ENCODE measurements at regions not wholly inside any gene's neighbourhood (a gene's known extent, or its start where the extent isn't known, plus 50 kb on each side); places are given as distances from the start of the nearest gene placed in this dataset.

DNA sequence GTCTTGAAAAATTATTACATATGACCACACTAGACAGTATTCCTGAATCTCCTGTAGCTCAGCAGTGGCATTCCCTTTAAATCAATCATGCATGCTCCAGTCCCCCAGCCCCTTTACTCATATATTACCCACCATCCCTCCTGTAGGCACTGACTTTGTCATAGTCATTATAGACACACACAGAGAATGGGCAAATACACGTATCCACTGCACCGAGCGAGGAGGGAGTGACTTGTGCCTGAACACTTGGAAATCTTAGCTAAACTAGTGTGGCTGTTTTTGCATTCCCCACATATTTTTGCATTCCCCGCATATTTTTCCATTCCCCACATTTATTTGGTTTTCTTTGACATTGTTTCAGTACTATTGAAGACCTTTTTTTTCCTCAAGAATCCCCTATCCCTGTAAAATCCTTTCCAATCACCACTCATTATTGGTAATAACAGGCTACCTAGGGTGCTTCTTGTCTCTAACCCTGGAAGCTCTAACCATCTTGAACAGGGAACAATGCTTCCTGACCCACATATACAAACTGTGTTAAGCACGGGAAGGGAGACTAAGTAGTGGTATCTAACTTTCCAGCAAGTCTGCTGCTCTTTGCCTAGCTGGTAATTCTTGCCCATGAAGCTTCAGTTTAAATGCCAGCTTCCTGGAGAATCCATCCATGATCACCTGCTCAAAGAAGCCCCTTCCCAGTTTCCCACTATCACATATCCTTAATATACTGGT is 534.4 kb upstream of the CAMK1G start:
- no peak for DNase-seq (ENCODE audit: low read depth in 1 of 2, low spot score in 1 of 2)

DNA sequence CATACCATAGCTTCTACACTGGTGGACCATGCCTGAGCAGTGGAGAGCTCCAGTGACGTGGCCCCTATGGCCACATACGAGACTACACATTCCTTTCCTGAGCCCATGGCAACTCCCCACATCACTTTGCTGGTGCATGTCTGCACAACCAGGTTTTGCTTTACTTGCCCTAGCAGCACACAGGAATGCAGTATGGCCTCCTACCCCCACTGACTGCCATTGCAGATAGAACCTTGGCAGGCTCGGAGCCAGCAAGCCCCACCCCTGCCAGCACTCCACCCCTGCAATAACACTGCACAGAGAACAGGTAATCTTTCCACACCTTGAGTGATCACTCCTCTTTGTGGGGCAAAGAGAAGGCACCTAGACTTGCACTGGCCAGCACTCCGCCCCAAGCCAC is 531.9 kb upstream of the CAMK1G start:
- no peak for DNase-seq (ENCODE audit: low read depth in 1 of 2, low spot score in 1 of 2)

DNA sequence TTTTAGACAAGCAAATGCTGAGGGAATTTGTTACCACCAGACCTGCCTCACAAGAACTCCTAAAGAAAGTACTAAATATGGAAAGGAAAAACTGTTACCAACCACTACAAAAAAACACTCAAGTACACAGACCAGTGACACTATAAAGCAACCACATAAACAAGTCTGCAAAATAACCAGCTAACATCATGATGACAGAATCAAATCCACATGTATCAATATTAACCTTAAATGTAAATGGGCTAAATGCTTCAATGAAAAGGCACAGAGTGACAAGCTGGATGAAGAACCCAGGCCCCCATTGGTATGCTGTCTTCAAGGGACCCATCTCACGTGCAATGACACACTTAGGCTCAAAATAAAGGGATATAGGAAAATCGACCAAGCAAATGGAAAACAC is 529.9 kb upstream of the CAMK1G start:
- no peak for DNase-seq (ENCODE audit: low read depth in 1 of 2, low spot score in 1 of 2)

DNA sequence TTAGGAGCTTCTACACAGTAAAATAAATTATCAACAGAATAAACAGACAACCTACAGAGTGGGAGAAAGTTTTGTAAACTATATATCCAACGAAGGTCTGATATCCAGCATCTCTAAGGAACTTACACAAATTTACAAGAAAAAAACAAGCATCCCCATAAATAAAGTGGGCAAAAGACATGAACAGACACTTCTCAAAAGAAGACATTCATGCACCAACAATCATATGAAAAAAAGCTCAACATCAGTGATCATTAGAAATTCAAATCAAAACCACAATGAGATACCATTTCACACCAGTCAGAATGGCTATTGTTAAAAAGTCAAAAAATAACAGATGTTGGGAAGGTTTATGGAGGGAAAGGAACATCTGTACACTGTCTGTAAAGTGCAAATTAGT is 526.4 kb upstream of the CAMK1G start:
- no peak for DNase-seq (ENCODE audit: low read depth in 1 of 2, low spot score in 1 of 2)

DNA sequence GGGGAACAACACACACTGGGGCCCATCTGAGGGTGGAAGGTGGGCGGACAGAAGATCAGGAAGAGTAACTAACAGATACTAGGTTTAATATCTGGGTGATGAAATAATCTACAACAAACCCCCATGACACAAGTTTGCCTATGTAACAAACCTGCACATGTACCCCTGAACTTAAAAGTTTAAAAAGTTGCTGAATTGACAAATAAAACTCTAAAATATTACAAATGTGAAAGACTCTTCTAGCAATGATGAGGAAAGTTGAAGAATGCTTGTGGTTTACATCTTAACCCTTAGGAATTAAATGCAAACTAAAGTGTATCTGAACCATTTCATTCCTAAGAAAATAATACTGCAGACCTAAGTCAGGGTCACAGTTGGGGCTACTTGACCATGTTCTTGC is 525.6 kb upstream of the CAMK1G start:
- DNase-seq (ENCODE audit: low read depth in 1 of 2, low spot score in 1 of 2): no peak

DNA sequence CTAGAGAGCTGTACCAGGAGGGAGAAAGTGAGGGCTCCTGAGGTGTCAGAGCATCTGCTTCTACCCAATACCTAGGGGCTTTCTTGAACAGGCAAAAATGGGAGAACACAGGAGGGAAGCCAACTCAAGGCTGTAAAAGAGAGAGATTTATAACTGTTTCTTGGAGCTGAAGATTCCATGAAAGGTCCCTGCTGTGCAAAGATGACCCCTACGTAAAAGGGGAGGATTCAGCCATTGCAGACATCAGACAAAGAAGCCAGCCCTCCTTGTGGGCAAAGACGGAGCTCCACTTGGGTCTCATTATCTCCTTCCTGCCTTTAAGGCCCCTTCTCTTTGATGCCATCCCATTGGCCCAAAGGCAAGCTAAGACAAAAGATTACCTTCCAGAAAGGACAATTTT is 524.1 kb upstream of the CAMK1G start:
- no peak for DNase-seq (ENCODE audit: low read depth in 1 of 2, low spot score in 1 of 2)

DNA sequence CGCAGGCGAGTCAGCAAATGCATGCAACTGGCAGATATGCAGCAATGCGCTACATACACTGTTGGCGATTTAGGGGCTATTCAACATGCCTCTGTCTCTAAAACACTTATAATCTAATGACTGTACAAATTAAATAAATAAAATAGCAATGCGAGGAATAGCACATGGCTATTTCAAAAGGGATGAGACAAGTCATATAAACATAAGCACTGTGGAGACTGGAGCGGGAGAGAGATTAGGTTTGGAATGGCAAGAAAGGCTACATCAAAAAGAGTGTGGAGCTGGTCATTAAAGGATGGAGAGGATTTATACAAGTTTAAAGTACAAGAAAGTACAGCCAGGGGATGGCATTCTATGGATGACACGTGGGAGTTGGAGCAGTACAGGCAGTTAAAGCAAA is 523.5 kb upstream of the CAMK1G start:
- DNase-seq (ENCODE audit: low read depth in 1 of 2, low spot score in 1 of 2): no peak

DNA sequence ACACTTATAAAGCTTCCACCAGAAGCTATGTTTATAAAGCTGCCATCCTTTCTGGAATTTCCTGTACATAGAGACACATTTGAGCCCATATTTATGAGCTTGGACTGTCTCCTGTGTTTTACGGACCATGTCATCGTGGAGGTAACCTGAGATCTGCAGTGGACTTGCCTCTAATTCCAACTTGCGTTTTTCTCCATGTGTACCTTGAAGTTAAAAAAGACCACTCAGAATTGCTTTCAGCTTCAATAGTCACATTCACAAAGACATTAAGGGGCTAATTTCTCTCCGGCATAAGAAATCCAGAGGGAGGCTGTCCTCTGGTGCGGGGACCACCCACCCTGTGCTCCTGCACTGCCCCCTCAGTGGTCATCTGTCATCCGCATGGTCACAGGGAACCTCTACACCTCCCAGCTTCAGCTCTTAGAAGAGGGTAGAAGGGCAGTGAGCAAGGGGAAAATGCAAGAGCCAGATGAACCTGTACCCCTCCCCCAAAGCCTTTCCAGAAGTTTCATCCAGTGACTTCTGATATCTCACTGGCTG is 521.4 kb upstream of the CAMK1G start:
- no peak for DNase-seq (ENCODE audit: low read depth in 1 of 2, low spot score in 1 of 2)

DNA sequence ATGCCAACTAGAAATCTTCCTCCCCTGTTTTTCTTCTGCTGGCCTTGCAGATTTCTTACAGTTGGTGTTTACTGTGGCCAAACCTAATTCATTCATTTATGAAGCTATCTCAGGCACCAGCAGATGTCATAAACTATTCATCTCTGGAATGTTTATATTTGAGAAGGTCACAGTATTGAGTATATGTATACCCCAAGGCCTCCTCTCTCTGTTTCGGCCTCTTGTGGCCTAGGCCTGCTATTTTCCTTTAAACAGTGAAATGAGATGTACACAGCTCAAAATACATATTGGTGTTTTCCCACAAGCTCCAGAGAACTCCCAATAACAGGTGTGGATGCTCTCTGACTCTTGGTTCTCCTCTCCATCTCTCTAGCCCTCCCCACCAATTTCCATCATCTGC is 520.7 kb upstream of the CAMK1G start:
- DNase-seq (ENCODE audit: low read depth in 1 of 2, low spot score in 1 of 2): no peak

DNA sequence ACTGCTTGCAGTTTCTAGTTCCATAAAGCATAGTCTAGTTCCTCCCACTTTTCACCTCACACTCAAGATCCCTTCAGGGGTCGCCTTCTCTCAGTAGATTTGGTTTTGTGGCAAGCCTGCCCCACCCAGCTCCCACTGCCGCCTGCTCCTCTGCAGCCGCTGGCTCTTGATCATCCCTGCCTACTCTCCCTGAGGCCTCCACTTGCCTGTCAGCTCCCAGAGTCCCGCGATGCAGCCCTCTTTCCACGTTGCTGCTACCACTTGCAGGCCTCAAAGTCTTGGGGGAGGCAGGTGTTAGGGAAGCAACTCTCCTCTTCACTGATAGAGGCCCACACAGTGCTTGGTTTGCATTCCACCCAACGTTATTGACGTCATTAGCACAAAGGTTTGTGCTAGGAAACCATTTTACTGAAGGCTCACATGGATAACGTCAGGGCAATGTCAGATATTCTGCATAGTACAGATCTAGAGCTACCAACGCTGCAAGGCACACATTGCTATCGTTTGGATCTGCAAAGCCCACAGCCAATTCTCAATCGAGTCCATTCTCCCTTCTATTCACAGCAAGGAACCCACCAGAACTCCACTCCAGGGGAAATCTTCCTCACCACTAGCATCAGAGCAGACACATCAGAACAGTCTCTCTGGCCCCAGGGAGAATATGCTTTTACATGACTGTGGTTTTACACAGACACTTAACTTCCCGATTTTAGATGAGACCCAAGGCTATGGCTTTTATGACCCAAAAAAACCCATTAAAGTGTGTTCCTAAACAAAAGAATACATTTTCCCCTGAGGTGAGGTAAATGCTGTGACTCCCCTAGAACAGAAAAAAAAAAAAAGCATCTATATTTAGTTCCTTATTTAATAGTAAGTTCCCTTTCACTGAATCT is 519.5 kb upstream of the CAMK1G start:
- DNase-seq (ENCODE audit: low read depth in 1 of 2, low spot score in 1 of 2): no peak

DNA sequence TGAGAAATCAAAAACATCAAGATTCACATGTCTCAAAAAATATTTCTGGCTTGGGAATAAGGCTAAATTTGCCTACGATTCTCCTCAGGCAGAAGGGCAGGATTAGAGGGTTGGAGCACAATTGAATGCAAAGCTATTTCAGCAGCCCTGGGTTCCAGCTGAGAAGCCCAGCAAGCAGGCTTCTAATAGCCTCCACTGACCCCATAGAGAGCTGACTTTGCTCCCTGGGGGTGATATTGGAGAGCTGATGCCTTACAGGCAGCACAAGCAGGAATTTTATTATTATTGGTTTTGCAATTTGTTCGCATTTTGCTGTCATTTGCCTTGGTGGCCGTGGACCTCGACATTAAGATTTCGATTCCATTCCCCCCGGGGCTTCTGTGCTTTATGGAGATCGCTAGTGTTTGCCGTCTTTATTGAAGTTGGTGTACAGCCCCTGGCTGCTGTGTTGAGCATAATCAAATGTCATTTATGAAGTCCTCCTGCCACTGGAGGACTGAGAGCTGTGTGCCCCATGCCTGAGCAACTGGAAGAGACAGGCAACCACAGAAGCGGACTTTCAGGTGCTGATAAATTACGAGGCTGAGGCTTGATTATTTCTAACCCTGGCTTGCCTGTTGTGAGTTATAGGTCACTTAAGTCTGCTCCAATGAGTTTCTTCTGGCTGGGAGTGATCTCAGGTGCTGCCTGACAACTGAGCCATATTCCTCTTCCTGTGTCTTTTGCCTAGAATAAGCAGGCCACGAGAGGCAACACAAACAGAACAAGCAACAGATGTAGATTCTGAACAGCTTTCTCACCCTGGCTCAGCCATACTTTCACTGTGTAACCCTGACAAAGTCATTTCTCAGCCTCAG is 518.4 kb upstream of the CAMK1G start:
- DNase-seq (ENCODE audit: low read depth in 1 of 2, low spot score in 1 of 2): no peak

DNA sequence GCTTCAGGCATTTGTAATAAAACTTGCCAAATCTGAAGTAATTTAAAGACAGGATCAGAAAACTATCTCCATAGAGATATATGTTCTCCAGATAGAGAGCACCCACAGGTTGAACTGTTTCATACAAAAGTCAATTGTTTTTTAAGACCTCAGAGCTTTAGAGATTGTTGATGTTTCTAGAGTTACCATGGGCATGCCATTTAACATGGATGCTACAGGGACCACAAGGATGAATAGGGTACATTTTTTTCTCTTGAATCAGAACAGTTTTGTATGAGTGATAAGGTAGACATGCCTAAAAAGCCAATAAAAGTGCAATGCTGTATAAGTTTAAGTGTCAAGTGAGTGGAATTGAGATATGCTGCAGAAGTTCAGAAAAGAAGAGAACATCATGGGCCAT is 511.0 kb upstream of the CAMK1G start:
- DNase-seq (ENCODE audit: low read depth in 1 of 2, low spot score in 1 of 2): no peak

DNA sequence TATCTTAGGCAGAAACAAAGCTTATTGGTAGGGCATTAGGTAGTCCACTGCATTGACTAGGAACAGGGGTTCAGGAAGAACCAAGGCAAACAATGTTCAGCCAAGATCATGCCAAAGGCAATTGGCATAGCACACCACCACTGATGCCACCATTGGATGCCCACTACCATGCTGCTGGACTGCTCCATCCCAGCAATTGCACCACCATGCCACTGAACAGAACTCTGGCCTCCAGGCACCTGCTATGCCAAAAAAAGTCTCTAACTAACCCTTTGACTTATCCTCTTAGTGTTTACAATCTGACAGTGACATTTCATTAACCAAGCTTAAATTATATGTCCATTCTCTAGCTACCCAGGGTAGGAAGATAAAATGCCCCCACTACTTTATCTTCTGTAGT is 509.6 kb upstream of the CAMK1G start:
- no peak for DNase-seq (ENCODE audit: low read depth in 1 of 2, low spot score in 1 of 2)

DNA sequence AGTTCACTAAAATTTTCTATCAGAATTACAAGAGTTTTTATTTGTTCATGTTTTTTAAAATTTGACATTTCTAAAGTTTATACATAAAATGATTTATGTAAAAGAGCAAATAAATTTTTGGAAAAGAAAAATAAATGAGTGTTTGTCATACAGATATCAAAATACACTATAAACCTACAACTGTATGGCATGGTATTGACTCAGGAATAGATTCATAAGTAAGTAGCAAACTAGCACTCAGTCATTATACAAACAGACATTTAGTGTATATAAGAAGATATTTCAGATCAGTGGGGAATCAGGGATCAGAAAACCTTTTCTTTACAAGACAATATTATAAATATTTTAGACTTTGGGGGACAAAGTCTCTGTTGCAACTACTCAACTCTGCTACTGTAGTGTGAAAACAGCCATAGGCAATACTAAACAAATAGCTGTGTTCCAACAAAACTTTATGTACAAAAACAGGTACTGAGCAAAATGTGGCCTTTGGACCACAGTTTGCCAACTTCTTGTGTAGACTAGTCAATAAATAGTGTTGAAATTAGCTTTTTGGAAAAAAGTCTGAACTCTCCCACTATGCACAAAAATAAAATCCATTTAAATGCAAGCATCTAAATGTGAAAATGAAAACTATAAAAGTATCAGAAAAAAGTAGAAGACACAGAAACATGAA is 508.8 kb upstream of the CAMK1G start:
- no peak for DNase-seq (ENCODE audit: low read depth in 1 of 2, low spot score in 1 of 2)

DNA sequence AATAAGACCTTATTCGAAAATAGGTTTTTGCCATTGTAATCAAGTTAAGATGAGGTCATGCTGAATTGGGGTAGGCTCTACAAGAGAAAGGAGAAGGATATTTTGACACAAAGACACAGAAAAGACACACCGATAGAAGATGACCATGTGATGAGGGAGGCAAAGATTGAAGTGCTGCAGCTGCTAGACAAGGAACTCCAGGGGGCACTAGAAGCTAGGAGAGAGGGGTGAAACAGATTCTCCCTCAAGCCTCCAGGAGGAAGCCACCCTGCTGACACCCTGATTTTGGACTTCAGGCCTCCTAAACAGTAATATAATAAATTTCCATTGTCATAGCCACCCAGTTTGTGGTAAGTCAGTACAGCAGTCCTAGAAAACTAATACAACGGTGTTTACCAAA is 506.8 kb upstream of the CAMK1G start:
- DNase-seq (ENCODE audit: low read depth in 1 of 2, low spot score in 1 of 2): no peak

DNA sequence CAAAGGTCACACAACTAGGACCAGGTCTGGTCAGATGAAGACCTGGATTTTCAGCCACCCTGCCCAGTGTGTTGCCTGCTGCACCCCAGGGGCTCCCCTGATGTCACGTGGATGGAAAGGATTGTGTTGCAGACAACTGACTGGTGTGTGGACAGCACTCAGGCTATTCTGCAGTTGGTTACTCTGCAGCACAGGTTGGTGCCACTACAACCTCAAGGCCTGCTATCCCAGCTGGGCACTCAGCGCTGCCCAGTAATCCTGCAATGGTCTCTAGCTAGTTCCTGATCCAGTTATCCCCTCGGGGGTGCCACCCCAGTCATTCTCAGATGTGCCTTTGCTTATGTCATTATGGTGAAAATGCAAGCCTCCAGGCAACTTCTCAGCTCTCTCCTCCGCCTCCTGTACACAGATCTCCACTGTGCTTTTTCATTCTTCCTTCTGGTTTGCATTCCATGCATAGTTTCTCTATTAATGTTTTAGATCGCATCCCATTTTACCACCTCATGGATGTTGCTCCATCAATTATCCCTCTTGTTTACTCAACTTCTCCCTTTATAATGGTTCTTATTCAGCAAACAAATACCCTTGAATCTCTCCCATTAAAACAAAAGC is 503.2 kb upstream of the CAMK1G start:
- DNase-seq (ENCODE audit: low read depth in 1 of 2, low spot score in 1 of 2): no peak

DNA sequence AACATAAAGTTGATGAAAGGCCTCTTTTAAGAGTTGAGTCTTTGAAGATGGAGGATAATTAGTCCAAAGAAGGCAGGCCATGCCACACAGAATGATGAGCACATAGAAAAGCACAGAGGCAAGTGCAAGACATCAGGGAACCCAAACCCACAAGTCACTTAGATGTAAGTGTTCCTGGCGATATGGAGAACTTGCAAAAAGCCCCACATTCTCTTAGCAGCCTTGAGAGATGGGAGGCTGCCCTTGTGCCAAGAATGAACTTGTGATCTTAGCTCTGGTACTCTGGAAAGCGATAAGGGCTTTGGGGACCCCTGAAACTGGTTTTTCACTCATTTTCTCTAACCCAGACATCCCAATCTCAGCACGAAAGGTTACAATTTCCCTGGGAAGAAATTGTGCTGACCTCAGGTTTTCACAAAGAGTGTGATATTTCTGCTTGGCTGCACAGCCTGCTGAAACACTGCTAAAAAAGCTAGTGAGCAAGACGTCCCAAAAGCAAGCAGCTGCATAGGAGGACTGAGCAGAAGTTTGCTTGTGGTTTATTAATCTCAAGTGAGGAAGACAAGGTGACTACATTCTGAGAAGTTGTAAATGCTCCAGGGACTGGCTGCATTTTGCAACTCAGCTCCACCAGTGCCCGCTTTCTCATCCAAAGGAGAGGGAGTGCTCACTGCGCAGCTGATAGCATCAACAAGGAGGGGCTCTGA is 496.9 kb upstream of the CAMK1G start:
- no peak for DNase-seq (ENCODE audit: low read depth in 1 of 2, low spot score in 1 of 2)

DNA sequence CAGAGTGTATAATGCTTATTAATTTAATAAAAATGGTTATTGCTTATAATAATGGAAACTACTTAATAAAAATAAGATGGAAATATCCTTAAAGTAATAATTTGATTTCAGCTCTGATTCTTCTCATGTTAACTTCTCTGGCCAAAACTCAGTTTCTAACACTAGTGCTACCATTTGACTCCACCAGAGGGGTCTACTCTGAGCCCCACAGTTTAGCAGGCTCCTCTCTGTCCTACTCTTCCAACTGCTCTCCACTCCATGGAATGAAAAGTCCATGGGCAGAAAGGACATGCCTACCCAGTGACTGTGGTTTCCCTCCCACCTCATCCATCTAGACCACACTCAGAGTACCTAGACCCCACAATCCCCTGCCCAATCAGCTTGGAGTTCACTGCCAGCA is 489.1 kb upstream of the CAMK1G start:
- no peak for DNase-seq (ENCODE audit: low read depth in 1 of 2, low spot score in 1 of 2)

DNA sequence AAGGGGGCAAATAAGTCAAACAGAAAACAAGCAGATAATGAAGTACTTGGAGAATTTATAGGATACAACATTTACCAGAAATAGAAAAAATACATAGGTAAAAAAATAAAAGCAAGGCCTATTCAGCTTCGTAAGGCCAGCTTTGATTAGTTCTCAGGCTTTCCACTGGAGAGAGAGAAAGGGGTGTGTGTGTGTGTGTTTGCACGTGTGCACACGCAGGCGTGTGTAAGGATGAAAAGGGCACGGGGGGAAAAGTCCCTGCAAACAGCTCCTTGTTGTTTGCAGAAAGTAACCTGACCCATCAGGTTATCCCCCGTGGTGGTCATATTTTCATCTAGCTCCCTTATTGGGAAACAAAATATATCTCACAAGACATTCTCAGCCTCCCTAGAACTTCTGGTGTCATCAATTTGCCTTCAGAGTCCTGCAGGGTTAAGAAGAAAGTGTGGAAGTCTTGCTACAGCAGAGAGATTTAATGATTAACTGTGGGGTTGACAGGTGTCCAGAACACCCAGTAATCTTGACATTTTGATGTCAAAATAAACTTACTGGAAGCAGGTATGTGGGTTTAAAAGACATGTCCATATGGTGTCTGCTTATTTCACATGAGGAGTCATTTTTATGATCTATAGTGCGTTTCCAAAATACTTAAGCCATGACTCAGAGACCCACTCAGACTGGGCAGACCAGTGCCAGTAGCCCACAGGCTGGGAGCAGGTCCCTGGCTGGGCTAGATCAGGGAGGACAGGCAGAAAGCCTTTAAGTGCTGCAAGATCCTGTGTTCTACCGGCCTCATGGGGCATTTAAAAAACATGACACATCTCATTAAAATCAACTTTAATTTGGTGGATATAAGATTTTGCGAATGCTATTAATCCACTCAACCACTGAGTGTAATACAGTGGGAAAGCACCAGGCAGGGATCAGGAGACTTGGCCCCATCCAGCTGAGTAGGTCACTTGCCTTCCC is 487.6 kb upstream of the CAMK1G start:
- no peak for DNase-seq (ENCODE audit: low read depth in 1 of 2, low spot score in 1 of 2)

All from stimulated activated CD4-positive, alpha-beta T cell treated with anti-CD3 and anti-CD28 coated beads, Interleukin-15, amount 100 ng/mL, for 1 hour (primary cell).